ENCODE measurements at regions not wholly inside any gene's neighbourhood (a gene's known extent, or its start where the extent isn't known, plus 50 kb on each side); places are given as distances from the start of the nearest gene placed in this dataset.

GRCh38 chr6:74448850-74449249 lies 752.8 kb downstream of the CD109 start:
- TF ChIP-seq, protein P1, sequence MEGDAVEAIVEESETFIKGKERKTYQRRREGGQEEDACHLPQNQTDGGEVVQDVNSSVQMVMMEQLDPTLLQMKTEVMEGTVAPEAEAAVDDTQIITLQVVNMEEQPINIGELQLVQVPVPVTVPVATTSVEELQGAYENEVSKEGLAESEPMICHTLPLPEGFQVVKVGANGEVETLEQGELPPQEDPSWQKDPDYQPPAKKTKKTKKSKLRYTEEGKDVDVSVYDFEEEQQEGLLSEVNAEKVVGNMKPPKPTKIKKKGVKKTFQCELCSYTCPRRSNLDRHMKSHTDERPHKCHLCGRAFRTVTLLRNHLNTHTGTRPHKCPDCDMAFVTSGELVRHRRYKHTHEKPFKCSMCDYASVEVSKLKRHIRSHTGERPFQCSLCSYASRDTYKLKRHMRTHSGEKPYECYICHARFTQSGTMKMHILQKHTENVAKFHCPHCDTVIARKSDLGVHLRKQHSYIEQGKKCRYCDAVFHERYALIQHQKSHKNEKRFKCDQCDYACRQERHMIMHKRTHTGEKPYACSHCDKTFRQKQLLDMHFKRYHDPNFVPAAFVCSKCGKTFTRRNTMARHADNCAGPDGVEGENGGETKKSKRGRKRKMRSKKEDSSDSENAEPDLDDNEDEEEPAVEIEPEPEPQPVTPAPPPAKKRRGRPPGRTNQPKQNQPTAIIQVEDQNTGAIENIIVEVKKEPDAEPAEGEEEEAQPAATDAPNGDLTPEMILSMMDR (IDR thresholded peaks at IDR 0.05 in 4 of 5, conservative IDR thresholded peaks at IDR 0.05 in 1 of 5) = no peak
- TF ChIP-seq POLR2A (IDR thresholded peaks at IDR 0.05) = no peak
